Stimulated activated CD4-positive, alpha-beta T cell treated with anti-CD3 and anti-CD28 coated beads, Interleukin-1b, Interleukin-23, amount 100 ng/mL, for 48 hours (primary cell): ENCODE measurements at regions not wholly inside any gene's neighbourhood (a gene's known extent, or its start where the extent isn't known, plus 50 kb on each side); places are given as distances from the start of the nearest gene placed in this dataset.
"Not testable (repeated sequence)": the region's sequence is repeated elsewhere in the genome, so short reads cannot be mapped to it uniquely, and the experiment has no call there.

Experiments
- DNase-seq: peaks from one replicate; pipeline ENCODE4 v3.0.0-alpha.2; 2020

- no peak for DNase-seq
Observed at GRCh38 chr15:24856397-24857390, 98.1 kb upstream of the SNRPN start.

- DNase-seq, result no peak
Observed at GRCh38 chr15:24857763-24858162, 97.0 kb upstream of the SNRPN start.

- not testable (repeated sequence) for DNase-seq
Observed at GRCh38 chr15:24858183-24858582, 96.6 kb upstream of the SNRPN start.

GRCh38 chr15:24858737-24859601, 95.8 kb upstream of the SNRPN start:
- no peak for DNase-seq

GRCh38 chr15:24861014-24861690, 93.6 kb upstream of the SNRPN start:
- DNase-seq, result no peak

- no peak for DNase-seq
Observed at GRCh38 chr15:24862726-24863521, 91.9 kb upstream of the SNRPN start.

- DNase-seq, result no peak
Observed at GRCh38 chr15:24865303-24865702, 89.5 kb upstream of the SNRPN start.

- DNase-seq, result no peak
Observed at GRCh38 chr15:24877174-24877573, 77.6 kb upstream of the SNRPN start.

- DNase-seq, result no peak
Observed at GRCh38 chr15:24878153-24878552, 76.6 kb upstream of the SNRPN start.

GRCh38 chr15:24879492-24879891, 75.3 kb upstream of the SNRPN start:
- DNase-seq, result no peak

GRCh38 chr15:24880663-24881062, 74.1 kb upstream of the SNRPN start:
- DNase-seq, result no peak

GRCh38 chr15:24886538-24886937, 68.2 kb upstream of the SNRPN start:
- DNase-seq, result no peak

- no peak for DNase-seq
Observed at GRCh38 chr15:24898715-24899272, 56.0 kb upstream of the SNRPN start.

- no peak for DNase-seq
Observed at GRCh38 chr15:24899367-24899766, 55.4 kb upstream of the SNRPN start.

GRCh38 chr15:24899795-24900194, 55.0 kb upstream of the SNRPN start:
- DNase-seq, result no peak

- DNase-seq, result no peak
Observed at GRCh38 chr15:24901409-24901808, 53.4 kb upstream of the SNRPN start.
